ENCODE measurements at regions not wholly inside any gene's neighbourhood (a gene's known extent, or its start where the extent isn't known, plus 50 kb on each side); places are given as distances from the start of the nearest gene placed in this dataset.

DNA sequence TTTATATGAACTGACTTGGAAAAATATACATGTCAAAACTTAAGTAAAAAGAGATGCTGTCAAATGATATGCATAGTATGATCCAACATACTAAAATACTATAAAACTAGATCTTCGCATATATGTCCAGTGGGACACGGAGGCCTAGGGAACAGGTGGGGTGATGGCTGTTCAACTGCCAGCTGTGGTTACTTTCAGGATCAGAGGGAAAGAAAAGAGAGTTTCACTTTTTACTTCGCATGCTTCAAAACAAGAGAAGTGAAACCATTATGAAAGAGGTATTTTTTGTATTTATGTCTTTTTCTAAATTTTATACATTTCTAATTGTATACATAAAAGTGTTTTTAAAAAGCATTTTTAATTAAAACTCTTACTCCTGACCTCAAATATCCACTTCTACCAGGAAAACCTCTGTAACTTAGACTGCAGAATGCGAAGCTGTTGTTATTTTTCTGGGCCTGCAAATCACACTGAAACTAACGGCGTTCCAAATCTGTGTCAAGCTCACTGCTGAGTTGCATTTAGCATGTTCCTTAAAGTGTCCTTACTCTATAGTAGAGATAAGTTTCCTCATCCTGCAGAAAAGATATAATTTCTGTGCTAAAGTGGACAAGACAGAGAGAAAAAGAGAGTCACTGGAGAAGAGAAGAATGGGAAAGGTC, 97.8 kb upstream of the SLC35G4 start:
- no peak for DNase-seq

DNA sequence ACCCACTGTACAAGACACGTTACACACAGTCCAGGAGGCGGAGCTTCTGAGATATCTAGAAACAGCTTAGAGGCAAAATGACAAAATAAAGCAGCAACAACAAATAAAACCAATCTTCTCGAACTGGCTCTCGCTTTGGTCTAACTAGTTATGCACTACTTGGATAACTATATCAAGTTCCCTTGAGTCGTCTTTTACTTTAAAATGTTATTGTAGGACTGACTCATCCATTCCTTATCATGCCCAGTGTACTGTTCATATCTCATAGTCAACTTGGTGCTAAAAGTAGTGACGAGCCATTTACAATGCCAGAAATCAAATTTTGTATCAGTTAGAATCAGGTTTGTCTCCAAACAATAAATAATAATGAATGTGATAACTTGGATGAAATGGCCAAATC, 102.5 kb upstream of the SLC35G4 start:
- DNase-seq, result no peak

DNA sequence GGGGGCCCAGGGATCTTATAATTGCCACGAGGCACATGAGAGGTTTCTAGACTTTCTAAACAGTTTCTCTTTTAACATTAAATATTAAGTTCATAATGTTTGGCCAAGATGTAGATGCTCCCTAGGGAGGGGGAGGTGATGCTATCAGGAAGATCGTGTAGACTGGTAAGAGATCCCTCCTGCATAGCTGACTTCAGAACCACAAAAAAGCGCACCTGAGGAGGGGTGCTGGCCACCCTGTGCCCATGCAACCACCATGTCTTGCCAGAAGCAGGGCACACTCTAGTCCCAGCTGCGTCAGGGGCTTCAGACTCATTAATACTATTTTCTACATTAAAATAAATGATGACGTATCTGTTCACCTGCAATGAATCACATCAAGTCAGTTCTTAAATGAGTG, 103.4 kb upstream of the SLC35G4 start:
- no peak for DNase-seq

DNA sequence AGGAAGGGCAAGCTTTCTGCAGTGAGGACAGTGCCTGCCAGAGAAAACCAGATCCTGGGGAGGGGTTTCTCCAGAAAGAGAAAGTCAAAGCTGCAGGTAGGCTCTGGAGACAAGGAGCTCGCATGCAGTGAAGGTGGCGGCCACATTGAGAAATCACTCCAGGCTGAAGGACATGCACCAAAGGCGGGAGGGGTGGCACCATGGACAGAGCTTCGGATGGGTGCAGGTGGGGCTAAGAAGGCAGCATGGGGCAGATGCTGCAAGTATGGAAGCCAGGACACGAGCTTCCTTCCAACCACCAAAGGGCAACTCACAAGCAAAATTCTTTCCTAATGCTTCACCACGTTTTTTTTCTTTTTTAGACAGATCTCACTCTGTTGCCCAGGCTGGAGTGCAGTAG, 104.4 kb upstream of the SLC35G4 start:
- DNase-seq, result no peak

DNA sequence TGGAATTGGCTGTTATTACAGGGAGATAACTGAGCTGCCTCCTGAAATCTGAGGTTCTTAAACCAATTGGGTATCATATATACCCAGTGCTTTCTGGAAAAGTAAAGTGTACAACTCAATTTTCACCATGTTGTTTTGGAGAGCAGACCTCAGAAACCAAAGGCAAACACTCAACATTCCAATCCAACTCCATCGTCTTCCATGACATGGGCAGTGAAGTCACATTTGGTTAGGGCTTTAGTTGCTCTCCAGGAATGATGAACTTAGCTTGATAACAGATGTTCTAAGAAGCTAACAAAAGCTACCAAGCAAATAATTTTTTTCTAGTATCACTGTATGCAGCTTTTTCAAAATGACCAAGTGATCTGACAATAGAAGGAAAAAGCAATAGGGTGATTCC, 107.0 kb upstream of the SLC35G4 start:
- no peak for DNase-seq

DNA sequence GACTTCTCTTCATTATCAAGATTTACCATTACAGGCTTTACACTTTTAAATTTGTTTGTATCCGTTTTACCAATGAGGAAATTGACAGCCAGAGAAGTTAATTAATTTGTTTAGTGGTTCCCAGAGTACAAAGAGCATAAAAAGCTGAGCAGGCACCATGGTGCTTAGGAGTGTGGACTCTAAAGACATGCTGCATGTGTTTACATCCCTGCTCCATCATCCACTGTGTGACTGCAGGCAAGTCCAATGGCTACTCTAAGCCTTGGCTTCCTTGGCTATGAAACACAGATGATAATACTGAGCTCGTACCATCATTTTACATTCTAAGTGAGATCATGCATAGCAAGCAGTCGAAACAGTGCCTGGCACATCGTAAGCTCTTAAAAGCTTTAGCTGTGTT, 108.0 kb upstream of the SLC35G4 start:
- DNase-seq, result no peak

DNA sequence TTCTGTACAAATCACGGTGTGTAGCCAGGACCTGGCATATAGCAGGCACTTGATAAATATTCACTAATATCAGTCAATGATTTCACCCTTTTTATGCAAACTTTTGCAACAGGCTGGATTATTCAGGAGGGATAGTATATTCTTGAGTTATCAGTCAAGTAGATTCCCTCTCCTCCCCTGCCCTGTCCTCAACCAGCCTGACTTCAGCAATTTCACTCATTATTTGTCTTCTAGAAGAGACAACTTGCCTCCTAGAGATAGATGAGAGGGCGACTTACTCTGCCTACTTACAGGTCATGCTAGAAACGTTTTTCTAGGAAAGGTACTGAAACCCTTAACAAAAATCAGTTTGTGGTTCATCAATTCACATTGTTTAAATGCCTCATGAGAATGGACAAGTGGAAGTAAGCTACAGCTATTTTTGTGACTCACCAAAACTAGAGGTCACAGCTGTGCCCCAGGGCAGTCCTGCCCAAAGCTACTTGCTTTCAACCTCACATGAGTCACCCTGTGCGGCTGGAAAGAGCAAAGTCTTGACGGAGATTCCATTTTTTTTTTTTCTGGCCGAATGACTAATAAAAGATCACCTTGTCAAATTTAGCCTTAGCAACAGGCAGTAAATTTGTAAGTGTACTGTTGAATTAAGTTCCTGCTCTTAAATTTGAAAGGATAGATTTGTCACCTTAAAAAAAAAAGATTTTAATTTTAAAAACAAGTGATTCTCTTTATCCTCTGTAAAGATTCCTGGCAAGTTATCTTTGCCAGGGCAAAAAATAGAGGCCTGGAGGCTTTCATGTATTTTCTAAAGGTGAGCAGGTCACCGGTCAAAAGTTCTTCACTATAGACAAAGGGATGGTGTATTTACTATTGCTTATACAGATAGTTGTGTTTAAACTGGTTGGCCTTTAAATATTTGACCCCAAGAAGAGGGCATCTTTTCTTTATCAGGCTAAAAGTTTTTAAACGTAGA, 109.0 kb upstream of the SLC35G4 start:
- DNase-seq, result no peak

DNA sequence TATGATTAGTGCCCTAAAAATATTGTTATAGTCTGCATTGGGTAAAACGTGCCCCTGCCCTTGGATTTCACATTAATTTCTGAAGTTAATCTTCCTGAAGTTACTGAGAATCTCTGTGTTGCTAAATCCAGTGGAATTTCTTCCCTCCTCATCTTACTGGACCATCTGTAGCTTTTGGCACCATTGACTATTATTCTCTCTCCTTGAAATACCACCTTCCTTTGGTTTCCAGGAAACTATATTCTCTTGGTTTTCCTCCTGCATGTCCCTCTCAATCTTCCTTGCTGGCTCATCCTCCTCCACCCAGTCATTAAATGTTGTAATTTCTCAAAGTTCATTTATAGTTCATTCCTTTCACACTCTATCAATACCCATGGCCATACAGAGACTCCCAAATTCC, 110.6 kb upstream of the SLC35G4 start:
- no peak for DNase-seq

DNA sequence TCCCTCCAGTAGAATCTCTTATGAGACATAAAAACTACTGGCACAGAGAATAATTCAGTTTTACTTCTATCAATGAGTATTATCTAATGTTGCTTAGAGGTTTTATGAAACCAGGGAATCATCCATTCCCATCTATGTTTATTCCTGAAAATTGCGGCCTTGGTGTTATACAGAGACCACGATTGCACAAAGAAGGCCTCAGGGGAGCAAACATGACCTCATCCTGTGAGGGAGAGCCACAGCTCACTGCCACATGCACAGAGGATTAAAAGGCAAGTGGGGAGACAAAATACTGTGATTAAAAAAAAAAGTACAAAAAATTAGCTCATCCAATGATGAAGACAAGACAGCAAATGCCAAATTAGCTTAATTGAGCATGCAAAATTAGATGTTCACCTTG, 111.8 kb upstream of the SLC35G4 start:
- no peak for DNase-seq

DNA sequence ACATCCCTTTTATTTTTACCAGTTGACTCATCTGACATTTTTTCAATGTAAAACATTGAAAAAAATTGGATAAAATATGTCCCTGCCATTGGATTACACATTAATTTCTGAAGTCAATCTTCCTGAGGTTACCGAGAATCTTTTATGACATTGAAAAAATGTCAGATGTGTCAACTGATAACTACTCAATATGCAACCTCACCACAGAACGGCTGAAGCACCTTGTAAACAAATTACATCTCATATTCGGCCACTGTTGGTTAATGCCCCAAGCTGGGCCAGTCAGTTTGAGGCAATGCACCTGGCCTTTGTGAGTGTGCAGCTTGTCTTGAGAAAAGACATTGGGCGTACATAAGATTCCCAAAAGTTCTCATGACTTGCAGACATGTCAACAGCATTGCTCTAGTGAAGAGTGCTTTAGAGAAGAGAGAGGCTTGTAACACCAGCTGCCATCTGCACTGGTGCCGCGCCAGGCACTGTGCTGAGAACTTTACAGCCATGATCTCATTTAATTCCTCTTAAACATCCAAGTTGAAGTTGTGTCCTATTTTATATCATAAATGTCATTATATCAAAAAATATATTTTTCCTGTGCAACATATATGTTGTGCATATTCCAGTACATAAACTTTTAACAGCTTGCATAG, 112.7 kb upstream of the SLC35G4 start:
- no peak for DNase-seq

DNA sequence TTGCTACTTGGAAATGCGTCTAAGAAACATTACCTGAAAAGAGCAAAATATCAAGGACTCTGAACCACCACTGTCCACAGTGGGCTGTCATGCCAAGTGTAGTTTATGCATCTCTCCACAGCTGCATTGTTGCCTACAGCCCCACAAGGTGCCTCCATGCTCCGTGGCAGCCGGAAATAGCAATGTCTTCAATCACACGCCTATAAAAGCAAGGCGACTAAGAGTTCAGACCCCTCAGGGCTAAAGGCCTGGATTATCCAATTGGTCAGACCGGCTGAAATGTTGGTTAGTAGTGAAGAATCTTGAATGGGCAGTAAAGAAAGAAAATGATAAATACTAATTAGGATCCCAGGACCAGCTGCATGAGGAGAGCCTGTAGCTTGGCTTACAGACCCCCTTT, 114.0 kb upstream of the SLC35G4 start:
- DNase-seq, result no peak

DNA sequence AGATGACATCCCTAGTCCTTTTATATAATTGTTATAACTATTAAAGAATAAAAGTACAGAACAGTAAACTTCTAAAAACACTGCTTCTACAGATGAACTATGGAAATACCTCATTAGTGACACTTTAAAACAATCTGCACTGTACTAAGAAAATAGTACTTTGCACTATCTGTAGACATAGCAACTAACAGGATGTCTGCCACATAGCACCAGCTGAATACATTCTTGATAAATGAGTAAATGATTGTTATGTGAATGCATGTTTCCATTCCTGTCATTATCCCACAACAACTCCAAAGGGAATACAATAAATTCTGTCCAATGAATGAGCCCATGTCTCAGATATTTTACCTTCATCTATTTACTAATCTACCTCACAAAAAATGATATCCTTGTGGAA, 115.3 kb upstream of the SLC35G4 start:
- no peak for DNase-seq

DNA sequence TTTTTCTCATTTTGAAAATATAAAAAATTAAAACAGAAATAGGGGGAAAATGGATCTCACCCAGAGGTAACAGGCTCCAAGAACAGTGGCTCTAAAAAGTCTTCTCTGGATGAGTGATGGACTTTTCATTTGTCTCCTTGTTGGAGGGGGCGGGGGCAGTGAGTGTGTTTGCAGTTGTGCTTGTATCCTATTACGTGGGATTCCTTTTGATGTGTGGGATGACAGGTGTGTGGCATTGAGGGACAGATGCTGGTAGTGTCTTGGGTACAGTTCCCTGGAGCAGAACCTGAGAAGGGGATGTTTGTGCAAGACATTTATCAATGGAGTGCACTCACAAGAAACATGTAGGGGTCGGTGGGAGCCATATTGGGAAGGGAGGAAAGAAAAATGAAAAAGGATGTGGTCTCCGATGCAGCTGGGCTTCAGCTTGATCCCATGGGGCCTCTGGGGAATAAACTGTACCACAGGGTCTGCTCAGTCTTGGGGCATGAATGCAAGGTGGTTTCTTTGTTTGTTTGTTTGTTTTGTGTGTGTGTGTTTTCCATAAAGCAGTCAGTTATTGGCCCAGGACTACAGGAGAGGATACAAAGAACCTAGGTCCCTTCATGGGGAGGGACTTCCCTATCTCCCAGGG, 120.0 kb upstream of the SLC35G4 start:
- DNase-seq, result no peak

DNA sequence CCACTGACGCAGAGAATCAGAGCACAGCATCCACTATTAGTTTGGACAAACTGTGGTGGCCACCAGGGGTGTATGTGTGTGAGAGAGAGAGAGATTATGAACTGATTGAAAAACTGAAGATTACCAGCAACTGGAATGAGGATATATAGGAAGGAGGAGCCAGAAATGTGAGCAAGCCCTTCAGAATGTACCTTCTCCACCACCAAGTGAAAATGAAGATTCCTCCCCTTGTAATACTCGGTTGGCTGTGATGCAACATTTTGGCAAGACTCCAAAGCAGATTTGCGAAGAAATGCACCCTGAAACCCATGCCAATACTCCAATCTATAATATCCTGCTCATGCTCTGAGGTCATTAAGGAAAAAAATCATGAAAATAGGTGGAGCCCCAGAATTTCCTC, 121.2 kb upstream of the SLC35G4 start:
- no peak for DNase-seq

DNA sequence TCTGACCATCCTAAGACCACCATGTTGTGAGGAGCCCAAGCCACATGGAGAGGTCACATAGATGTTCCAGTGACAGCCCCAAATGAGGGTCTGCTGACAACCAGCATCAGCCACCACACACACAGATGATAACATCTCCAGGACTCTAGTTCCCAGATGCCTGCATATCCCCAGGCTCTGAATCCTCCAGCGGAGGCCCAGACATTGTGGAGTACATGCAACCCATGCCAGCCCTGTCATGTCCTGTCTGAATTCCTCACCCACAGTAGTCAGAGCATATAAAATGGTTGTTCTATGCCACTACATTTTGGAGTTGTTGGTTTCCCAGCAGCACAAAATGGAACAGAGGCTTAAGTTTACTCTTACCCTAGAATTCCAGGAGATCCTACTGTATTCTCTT, 122.0 kb upstream of the SLC35G4 start:
- no peak for DNase-seq

DNA sequence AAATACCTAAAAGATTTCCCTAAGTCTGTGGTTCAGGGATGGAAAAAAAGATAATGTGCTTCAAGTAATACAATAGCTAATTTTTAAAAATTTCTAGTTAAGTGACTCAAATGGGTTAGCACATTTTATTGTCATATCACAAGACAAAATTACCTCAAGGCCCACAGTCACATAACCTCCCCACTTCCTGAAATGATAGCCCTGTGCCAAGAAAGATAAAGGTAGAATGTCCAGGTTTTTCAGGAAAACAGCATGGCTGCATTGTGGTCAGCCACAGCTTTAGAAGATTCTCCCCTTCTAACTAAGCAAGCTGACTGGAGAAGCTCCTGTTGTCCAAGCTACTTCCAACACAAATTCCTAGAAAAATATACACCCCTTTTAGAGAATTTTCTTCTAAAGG, 127.1 kb upstream of the SLC35G4 start:
- DNase-seq, result no peak

DNA sequence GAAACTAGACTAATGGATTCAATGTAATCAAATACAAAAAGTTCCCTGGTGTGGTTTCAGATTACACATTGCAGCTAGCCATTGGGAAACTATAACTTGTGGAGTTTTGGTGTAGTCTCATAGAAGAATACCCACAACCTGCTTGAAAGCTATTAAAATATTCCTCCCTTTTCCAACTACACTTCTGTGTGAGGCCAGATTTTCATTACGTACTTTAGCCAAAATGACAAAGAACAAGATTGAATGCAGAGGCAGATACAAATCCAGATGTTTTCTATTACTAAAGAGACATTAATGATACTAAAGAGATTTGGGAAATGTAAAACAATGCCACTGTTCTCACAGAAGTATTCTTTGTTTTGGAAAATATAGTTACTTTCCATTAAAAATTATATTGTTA, 128.7 kb upstream of the SLC35G4 start:
- DNase-seq, result no peak

DNA sequence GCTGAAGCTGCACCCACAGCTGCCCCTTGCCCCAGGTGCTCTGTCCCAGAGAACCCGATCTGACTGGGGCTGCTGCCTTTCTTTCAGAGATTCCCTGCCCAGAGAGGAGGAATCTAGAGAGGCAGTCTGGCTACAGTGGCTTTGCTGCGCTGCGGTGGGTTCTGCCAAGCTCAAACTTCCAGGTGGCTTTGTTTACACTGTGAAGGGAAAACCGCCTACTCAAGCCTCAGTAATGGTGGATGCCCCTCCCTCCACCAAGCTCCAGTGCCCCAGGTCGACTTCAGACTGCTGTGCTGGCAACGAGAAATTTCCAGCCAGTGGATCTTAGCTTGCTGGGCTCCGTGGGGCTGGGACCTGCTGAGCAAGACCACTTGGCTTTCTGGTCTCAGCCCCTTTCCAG, 130.4 kb upstream of the SLC35G4 start:
- peak; percentile 7 for DNase-seq

DNA sequence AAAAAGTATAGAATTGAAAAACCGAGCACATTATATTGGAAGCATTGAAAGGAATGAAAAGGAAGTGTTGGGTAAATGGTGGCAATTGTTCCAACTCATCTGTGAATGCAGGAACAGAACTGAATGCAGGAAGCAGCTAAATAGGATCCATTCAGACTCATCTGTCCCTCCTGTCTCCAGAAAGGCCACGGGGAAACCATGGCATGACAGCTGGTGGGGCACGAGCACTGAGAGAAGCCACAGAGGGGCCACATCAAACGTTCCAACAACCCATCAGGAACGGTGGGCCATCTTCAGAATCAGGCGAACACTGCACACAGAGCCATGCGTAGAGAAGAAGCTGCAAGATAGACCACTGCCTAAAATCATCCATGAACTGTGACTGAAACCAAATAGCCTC, 138.5 kb upstream of the SLC35G4 start:
- DNase-seq, result no peak

DNA sequence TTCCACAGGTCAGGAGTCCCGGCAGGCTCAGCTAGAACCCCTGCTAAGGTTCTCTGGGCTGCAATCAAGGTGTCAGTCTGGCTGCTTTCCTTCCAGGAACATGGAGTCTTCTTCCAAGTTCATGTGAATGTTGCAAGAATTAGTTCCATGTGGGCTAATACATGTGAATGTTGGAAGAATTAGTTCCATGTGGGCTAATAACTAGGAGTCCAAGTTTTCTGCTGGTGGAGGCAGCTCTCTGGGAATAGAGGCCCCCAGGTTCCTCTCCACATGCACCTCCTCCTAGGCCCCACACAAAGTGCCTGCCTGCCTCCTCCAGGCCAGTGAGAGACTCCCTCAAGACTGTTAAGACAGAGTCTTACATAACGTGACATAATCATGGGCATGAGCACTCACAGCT, 140.8 kb upstream of the SLC35G4 start:
- no peak for DNase-seq

DNA sequence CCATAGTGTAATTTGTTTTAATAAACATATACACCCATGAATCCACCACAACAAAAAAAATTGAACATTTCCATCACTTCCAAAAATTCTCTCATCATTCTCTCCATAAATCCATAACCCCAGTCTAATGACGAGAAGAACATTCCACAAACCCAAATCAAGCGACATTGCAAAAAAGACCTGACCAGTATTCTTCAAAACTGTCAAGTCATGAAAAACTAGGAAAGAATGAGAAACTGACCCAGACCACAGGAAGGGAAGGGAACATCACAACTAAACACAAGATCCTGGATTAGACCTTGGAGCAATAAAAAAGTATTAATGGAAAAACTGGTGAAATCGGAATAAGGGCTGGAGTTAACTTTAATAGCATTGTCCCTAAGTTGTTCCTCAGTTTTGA, 141.3 kb upstream of the SLC35G4 start:
- DNase-seq, result no peak

DNA sequence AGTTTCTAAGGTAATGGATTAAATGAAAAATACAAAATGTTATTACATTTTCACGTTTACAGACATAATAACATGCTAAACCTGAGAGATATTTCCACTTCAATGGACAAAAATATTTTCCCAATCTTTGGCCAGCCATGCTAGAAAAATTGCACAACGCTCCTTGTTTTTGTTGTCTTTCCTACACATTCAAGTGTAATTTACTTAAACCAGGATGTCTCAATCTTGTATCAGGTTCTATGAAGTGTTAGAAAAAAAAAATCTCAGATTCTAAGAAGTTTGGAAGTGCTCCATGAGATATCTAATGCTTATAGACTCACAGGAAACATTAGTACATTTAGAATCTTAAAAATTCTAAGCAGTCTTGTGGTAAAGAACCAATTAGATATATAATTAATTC, 141.8 kb upstream of the SLC35G4 start:
- no peak for DNase-seq

DNA sequence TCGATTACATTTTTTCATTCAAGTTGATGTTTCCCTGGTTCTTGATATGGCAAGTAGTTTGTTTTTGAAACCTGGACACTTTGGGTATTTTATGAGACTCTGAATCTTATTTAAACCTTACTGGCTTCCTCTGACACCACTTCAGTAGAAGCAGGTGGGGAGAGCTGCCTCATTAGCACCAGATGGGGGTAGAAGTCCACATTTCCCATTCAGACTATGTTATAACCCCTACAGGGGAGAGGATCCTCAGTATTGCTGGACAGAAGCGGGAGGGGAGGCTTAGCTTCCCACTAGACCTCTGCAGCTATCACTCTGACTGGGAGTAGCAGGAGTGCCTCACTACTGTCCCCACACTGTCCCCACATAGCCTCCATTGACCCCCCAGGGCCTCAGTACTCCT, 145.3 kb upstream of the SLC35G4 start:
- DNase-seq, result no peak

Measured in renal pelvis (tissue), 1 donor.